ENCODE measurements at regions not wholly inside any gene's neighbourhood (a gene's known extent, or its start where the extent isn't known, plus 50 kb on each side); places are given as distances from the start of the nearest gene placed in this dataset.

DNA sequence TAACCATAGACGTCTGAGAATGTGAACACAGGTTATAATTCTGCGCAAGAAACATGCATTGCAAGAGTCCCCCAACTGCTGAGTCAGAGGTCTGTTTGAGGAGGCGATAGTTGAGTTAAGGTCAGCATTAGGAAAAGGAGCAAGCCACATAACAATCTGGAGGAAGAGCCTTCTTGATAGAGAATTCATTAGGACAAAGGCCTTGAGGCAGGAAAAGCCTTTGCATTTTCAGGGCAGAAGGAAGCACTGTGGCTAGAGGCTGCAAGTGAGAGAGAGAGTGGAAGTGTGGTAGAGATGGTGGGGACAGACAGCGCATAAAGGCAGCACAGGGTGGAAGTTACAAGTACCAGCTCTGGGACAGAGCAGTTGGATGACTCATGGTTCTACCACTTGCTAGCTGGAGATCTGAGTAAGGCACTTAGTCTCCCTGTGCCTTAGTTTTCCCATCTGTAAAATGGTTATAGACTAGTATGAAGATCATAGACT is 125.8 kb upstream of the LNX1 start:
- H3K36me3 ChIP-seq, result no peaks in the 10 kb centered on the region
- H3K9me3 ChIP-seq, result no peaks in the 10 kb centered on the region
- no peak overlapping the region for H3K27ac ChIP-seq
- WGBS, 2 donors, result 38 to 75% methylated on average over 4 of the region's 4 CpGs
- intact Hi-C loops (cut with DNase I), result no loop called here
- no peaks in the 10 kb centered on the region for H3K27me3 ChIP-seq
- no peak for DNase-seq
- H3K4me1 ChIP-seq, result no peaks in the 10 kb centered on the region
- no peak overlapping the region for H3K4me3 ChIP-seq
- TF ChIP-seq EP300 (IDR thresholded peaks at IDR 0.05) (no peak), POLR2AphosphoS5 (IDR thresholded peaks at IDR 0.05) (no peak), POLR2A (IDR thresholded peaks at IDR 0.05) (no peak)
- TF ChIP-seq, protein P1, sequence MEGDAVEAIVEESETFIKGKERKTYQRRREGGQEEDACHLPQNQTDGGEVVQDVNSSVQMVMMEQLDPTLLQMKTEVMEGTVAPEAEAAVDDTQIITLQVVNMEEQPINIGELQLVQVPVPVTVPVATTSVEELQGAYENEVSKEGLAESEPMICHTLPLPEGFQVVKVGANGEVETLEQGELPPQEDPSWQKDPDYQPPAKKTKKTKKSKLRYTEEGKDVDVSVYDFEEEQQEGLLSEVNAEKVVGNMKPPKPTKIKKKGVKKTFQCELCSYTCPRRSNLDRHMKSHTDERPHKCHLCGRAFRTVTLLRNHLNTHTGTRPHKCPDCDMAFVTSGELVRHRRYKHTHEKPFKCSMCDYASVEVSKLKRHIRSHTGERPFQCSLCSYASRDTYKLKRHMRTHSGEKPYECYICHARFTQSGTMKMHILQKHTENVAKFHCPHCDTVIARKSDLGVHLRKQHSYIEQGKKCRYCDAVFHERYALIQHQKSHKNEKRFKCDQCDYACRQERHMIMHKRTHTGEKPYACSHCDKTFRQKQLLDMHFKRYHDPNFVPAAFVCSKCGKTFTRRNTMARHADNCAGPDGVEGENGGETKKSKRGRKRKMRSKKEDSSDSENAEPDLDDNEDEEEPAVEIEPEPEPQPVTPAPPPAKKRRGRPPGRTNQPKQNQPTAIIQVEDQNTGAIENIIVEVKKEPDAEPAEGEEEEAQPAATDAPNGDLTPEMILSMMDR (IDR thresholded peaks at IDR 0.05), result no peak

DNA sequence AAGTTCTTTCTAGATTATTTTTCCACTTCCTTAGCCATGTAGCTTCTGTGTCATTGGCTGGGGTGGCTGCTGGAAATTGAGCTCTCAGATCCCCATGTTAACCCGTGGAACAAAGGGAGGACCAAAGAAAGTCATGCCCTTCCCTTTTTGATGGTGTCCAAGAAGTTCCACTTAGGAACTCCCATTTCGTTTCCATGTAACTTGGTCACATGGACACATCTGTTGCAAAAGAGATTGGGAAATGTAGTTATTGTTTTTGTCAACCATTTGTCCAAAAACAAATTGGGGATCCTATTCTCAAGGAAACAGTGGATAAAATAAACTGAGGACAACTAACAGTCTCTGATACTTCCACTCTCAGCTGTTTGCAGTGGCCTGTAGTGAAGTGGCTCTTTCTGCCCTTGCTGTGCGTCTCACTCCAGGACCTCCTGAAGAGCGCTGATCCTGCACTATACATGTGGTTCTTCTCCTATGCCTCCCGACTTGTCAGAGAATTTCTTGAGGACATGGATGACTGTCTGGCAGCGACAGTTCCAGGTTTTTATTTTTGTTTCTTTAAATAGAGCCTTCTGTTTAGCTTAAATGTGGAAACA is 125.3 kb upstream of the LNX1 start:
- H3K4me1 ChIP-seq, result no peaks in the 10 kb centered on the region
- intact Hi-C loops (cut with DNase I), result no loop called here
- no peak for DNase-seq
- WGBS, 2 donors, result 71 to 81% methylated on average over 6 of the region's 6 CpGs
- no peaks in the 10 kb centered on the region for H3K36me3 ChIP-seq
- peak overlapping the region in 1 of 4 donors; percentile 48 for H3K27ac ChIP-seq
- H3K9me3 ChIP-seq, result no peaks in the 10 kb centered on the region
- TF ChIP-seq EP300 (IDR thresholded peaks at IDR 0.05) (no peak), POLR2AphosphoS5 (IDR thresholded peaks at IDR 0.05) (peak in 1 of 4 donors; percentile 38)
- no peak overlapping the region for H3K4me3 ChIP-seq
- no peaks in the 10 kb centered on the region for H3K27me3 ChIP-seq

DNA sequence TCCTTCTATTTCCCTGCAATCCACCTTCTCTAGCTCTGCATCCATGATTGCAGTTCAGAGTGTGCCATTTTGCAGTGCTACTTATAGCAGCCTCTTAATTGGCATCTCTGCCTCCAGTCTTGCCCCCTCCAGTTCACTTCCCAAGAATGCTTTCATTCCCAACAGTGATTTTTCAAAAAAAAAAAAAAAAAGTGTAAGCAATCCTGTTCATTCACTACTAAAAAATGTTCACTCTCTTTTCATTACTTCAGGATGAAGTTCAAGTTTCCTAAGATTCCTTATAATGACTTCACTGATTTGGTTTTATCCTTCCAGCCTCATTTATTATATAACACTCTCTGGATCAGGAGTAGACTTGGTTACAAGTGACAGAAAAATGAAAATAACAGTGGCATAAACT is 124.7 kb upstream of the LNX1 start:
- Histone ChIP-seq H3K27me3 (no peaks in the 10 kb centered on the region), H3K36me3 (no peaks in the 10 kb centered on the region), H3K9me3 (no peaks in the 10 kb centered on the region), H3K4me3 (no peak overlapping the region), H3K4me1 (no peaks in the 10 kb centered on the region), H3K27ac (peak overlapping the region in 1 of 4 donors; percentile 48)
- DNase-seq, result no peak
- intact Hi-C loops (cut with DNase I), result no loop called here
- TF ChIP-seq POLR2AphosphoS5 (IDR thresholded peaks at IDR 0.05), result no peak
- TF ChIP-seq, protein P1 (IDR thresholded peaks at IDR 0.05), result no peak
- TF ChIP-seq POLR2A (IDR thresholded peaks at IDR 0.05), result no peak
- TF ChIP-seq EP300 (IDR thresholded peaks at IDR 0.05), result no peak

DNA sequence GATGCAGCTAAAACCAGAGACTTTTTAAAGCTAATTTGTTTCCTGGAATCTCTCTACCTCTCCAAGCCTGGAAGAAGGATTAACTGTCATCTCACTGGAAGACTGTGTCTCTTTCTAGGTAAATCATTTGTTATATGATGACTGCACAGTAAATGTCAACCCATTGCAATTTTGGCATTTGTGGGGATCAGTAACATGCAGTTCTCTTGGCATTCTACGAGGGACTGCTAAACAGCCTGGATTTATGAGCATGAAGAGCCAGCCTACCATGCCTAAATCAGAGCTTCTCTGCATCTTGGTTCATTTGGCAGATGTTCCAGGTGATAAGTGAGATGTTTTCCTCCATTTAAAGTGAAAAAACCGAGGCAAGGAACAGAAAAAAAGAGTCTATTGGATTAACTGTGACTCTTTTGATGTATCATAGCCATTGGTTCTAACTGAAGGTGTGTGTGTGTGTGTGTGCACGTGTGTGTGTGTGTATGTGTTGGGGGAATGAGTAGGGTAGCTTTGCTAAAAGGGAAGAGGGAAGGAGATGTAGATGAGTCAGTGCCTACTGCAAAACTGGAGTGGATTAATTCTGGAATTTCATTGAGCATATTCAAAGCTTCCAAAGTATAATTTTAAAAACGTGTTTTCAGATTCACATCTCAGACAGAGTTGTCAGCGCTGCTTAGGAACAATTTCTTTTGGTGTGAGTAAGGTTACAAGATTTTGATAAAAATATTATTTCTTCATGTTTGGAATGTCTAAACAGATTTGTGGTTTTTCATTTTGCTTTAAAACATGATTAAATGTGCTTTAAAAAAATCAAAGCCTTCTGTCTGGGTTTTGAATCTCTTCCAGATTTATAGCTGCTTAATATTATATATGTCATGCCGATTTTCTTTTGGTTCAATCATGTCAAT is 123.2 kb upstream of the LNX1 start:
- H3K9me3 ChIP-seq, result no peaks in the 10 kb centered on the region
- H3K36me3 ChIP-seq, result no peaks in the 10 kb centered on the region
- no peaks in the 10 kb centered on the region for H3K27me3 ChIP-seq
- TF ChIP-seq EP300 (IDR thresholded peaks at IDR 0.05) (no peak), POLR2A (IDR thresholded peaks at IDR 0.05) (no peak), POLR2AphosphoS5 (IDR thresholded peaks at IDR 0.05) (no peak)
- TF ChIP-seq, protein P1 (IDR thresholded peaks at IDR 0.05), result no peak
- H3K4me1 ChIP-seq, result no peaks in the 10 kb centered on the region
- intact Hi-C loops (cut with DNase I), result no loop called here
- WGBS, 2 donors, result 76 to 81% methylated on average over 6 of the region's 6 CpGs
- H3K27ac ChIP-seq, result no peak overlapping the region
- no peak overlapping the region for H3K4me3 ChIP-seq
- DNase-seq, result no peak

DNA sequence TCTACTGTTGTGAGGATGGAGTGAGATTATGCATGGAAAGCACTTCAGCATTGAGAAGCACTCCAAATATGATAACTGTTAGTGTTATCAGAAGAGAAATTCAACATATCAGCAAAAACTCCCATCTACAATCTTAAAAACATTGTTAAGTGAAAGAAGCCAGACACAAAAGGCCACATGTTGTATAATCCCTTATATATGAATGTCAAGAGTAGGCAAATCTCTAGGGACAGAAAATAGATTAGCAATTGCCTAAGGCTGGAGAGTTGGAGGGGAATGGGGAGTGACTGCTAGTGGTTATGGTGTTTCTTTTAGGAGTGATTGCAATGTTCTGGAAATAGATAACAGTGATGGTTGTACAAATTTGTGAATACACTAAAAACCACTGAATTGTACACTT is 122.5 kb upstream of the LNX1 start:
- no peaks in the 10 kb centered on the region for H3K27me3 ChIP-seq
- DNase-seq, result no peak
- H3K4me1 ChIP-seq, result no peaks in the 10 kb centered on the region
- no peaks in the 10 kb centered on the region for H3K36me3 ChIP-seq
- no peak overlapping the region for H3K4me3 ChIP-seq
- no peak overlapping the region for H3K27ac ChIP-seq
- TF ChIP-seq POLR2AphosphoS5 (IDR thresholded peaks at IDR 0.05), result no peak
- TF ChIP-seq, protein P1 (IDR thresholded peaks at IDR 0.05), result no peak
- no peak for TF ChIP-seq EP300 (IDR thresholded peaks at IDR 0.05)
- no peak for TF ChIP-seq POLR2A (IDR thresholded peaks at IDR 0.05)
- H3K9me3 ChIP-seq, result no peaks in the 10 kb centered on the region
- intact Hi-C loops (cut with DNase I), result no loop called here
